ENCODE measurements at regions not wholly inside any gene's neighbourhood (a gene's known extent, or its start where the extent isn't known, plus 50 kb on each side); places are given as distances from the start of the nearest gene placed in this dataset.

DNA sequence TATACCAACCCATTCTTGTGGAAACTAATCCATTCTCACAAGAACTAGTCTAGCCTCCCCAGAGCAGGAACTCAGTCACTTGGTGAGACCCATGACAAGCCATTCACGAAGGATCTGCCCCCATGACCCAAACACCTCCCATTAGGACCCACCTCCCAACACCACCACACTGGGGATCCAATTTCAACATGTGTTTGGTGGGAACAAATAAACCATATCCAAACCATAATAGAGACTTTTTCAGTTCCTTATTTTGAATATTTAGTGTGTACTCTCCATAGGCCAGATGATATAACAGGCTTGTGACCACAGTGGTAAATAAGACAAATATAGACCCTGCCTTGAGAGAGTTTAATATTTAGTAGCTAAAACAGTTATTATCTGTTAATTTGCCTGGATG is 227.5 kb upstream of the SERP2 start:
- Histone ChIP-seq H4K8ac (ENCODE audit: extremely low read depth, insufficient read depth, low read length) (no peak overlapping the region), H2BK20ac (ENCODE audit: low read length) (no peak overlapping the region), H2BK15ac (ENCODE audit: low read length) (no peak overlapping the region), H3K4me3 (ENCODE audit: extremely low read depth in 1 of 4, insufficient read depth in 2 of 4, low read depth in 3 of 4, low read length in 4 of 4) (no peak overlapping the region), H3K4me2 (ENCODE audit: insufficient read depth in 1 of 2, low read depth in 2 of 2, low read length in 2 of 2) (no peak overlapping the region), H3K79me1 (ENCODE audit: low read depth, low read length) (no peaks in the 10 kb centered on the region), H2BK12ac (ENCODE audit: low read depth, low read length) (no peak overlapping the region), H3K14ac (ENCODE audit: insufficient read length) (no peak overlapping the region), H4K91ac (replicated peaks; ENCODE audit: insufficient read length, low read length) (no peak overlapping the region), H3K4ac (replicated peaks; ENCODE audit: insufficient read length, low read depth, low read length) (no peak overlapping the region), H3K18ac (ENCODE audit: extremely low read depth, low read length) (no peak overlapping the region), H3K27ac (ENCODE audit: low read depth, low read length) (no peak overlapping the region), H2AK5ac (ENCODE audit: low read depth, low read length) (no peak overlapping the region), H3K9me3 (ENCODE audit: insufficient read depth in 2 of 2, low read depth in 1 of 2, low read length in 1 of 2) (no peaks in the 10 kb centered on the region), H2BK120ac (replicated peaks; ENCODE audit: low read depth, low read length) (no peak overlapping the region), H4K20me1 (replicated peaks in 1 of 2; ENCODE audit: control insufficient read depth in 1 of 2, insufficient read depth in 2 of 2, low read length in 2 of 2) (no peaks in the 10 kb centered on the region), H3K23me2 (ENCODE audit: low read depth, low read length) (peaks cover 4% of the 10 kb centered on the region), H3K79me2 (ENCODE audit: control insufficient read depth in 1 of 2, insufficient read depth in 2 of 2, low read length in 2 of 2) (no peaks in the 10 kb centered on the region), H3K56ac (replicated peaks; ENCODE audit: insufficient read length, low read depth, low read length) (no peak overlapping the region), H3K23ac (ENCODE audit: insufficient read length) (no peak overlapping the region), H4K5ac (ENCODE audit: insufficient read length, low read depth, low read length) (no peak overlapping the region), H3K4me1 (replicated peaks in 1 of 4; ENCODE audit: control insufficient read depth in 3 of 4, insufficient read depth in 4 of 4, low read length in 3 of 4) (peaks cover 0 to 2% (median under 1%) of the 10 kb centered on the region in 4 experiments; a peak in 2 of 7 replicates), H3K27me3 (replicated peaks in 1 of 4; ENCODE audit: control insufficient read depth in 3 of 4, extremely low read depth in 1 of 4, insufficient read depth in 3 of 4, low read length in 3 of 4) (no peaks in the 10 kb centered on the region; a peak in 1 of 7 replicates), H2BK5ac (ENCODE audit: low read depth, low read length) (no peak overlapping the region), H3K36me3 (ENCODE audit: control insufficient read depth in 2 of 4, insufficient read depth in 4 of 4, low read length in 3 of 4) (no peaks in the 10 kb centered on the region), H3K9ac (replicated peaks in 1 of 4; ENCODE audit: extremely low read depth in 1 of 4, low read depth in 3 of 4, low read length in 3 of 4) (no peak overlapping the region), H2AFZ (ENCODE audit: low read length) (no peak overlapping the region)
- FAIRE-seq (no peak), DNase-seq (ENCODE audit: low read depth in 1 of 2, low spot score in 2 of 2) (no peak)
- ChIA-PET POLR2A (ENCODE audit: partially characterized antibody) (interaction anchor here (1.3 kb wide), 1 partner anchor 289 kb away, joined by 4 read pairs; no protein-coding TSS in a partner anchor), CTCF (ENCODE audit: partially characterized antibody) (interaction anchor here (1.5 kb wide), 1 partner anchor 14 kb away, joined by 4 read pairs; no protein-coding TSS in a partner anchor)
- no peak for TF ChIP-seq E2F6 (IDR thresholded peaks at IDR 0.05)
- TF ChIP-seq SP1 (IDR thresholded peaks at IDR 0.05; ENCODE audit: low read depth, low read length) = no peak
- TF ChIP-seq RNF2 (IDR thresholded peaks at IDR 0.05; ENCODE audit: borderline replicate concordance, low read depth, low read length, missing control alignments, poor library complexity, severe bottlenecking) = no peak
- TF ChIP-seq TAF7 (optimal IDR thresholded peaks at IDR 0.05; ENCODE audit: borderline replicate concordance, low read depth, low read length) = no peak
- TF ChIP-seq SP2 (IDR thresholded peaks at IDR 0.05; ENCODE audit: low read length) = no peak
- TF ChIP-seq ZNF274 (IDR thresholded peaks at IDR 0.05; ENCODE audit: borderline replicate concordance, extremely low read depth, low read length) = no peak
- no peak for TF ChIP-seq POLR2A (IDR thresholded peaks at IDR 0.05; ENCODE audit: control extremely low read depth in 1 of 2, low read depth in 2 of 2, low read length in 2 of 2)
- no peak for TF ChIP-seq HDAC2 (IDR thresholded peaks at IDR 0.05; ENCODE audit: borderline replicate concordance in 1 of 2, low read depth in 2 of 2, low read length in 2 of 2)
- no peak for TF ChIP-seq CBX8 (IDR thresholded peaks at IDR 0.05; ENCODE audit: borderline replicate concordance, low read depth, low read length)
- no peak for TF ChIP-seq SUZ12 (IDR thresholded peaks at IDR 0.05; ENCODE audit: low read length)
- no peak for TF ChIP-seq KDM4A (IDR thresholded peaks at IDR 0.05; ENCODE audit: low read depth, low read length, severe bottlenecking)
- no peak for TF ChIP-seq SIX5 (IDR thresholded peaks at IDR 0.05; ENCODE audit: low read depth, low read length)
- 92% methylated on average over 1 of the region's 1 CpG; no CpG with 5 or more reads in 1 of the 2 experiments for WGBS, 2 experiments (ENCODE audit: extremely low coverage in 1 of 2, insufficient coverage in 1 of 2, insufficient read length in 1 of 2, insufficient replicate concordance in 2 of 2, low coverage in 1 of 2, low lambda C conversion rate in 2 of 2, missing lambda C conversion rate in 1 of 2)
